ENCODE measurements at regions not wholly inside any gene's neighbourhood (a gene's known extent, or its start where the extent isn't known, plus 50 kb on each side); places are given as distances from the start of the nearest gene placed in this dataset.
"Not testable (repeated sequence)": the region's sequence is repeated elsewhere in the genome, so short reads cannot be mapped to it uniquely, and the experiment has no call there.

- not testable (repeated sequence) for DNase-seq
These were observed 140.9 kb upstream of the GOLGA6L4 start for GRCh38 chr15:84094720-84095119.

- not testable (repeated sequence) for DNase-seq
These were observed 138.5 kb upstream of the GOLGA6L4 start for GRCh38 chr15:84097053-84097452.

- DNase-seq = no peak
These were observed 137.0 kb upstream of the GOLGA6L4 start for GRCh38 chr15:84098604-84099003.

DNA sequence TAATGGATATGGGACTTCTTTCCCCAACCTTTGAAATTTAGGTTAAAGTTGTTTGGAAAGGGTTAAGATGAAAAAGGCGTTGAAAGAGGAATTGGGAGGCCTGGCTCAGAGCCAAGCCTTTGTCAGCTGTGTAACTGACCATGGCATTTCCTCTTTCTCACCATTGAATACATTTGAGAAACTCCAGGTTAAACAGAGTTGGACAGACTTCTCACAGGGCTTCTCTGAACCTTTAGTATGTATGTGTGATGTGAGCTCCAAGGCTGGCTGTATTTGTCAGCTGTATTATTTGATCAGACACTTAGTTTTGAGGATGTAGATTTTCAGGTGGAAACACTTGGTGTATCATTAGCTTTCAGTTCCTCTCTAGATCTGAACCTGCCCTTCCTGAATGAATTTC is 136.4 kb upstream of the GOLGA6L4 start:
- no peak for DNase-seq

DNA sequence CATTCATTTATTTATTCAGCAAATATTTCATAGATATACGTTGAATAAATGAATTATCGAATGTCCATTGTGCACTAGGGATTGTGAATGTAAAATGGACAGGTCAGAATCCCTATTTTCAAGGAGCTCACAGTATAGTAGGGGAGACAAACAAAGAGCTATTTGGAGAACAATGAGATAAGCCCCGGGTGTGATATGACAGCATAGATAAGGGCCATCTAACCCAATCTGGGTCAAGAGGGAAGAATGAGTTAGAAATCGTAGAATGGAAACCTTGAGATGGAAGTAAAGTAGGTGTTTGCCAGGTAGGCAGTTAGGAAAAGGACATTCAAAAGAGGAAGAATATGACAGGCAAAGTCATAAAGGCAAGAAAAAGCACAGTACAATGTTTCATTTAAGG is 132.2 kb upstream of the GOLGA6L4 start:
- DNase-seq = no peak

DNA sequence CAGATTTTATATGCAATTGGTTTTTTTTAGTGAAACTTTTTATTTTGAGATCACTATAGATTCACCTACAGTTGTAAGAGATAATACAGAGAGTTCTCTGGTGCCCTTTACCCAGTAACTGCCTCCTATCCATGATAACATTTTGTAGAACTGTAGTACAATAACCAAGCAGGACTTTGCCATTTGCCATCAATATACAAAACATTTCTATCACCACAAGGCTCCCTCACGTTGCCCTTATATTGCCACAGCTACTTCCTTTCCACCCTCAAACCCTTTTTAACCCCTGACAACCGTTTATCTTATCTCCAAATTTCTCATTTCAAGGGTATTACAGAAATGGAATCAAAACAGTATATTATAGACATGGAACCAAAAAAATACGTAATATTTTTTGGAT is 130.7 kb upstream of the GOLGA6L4 start:
- DNase-seq = no peak

GRCh38 chr15:84108728-84109127 is 126.8 kb upstream of the GOLGA6L4 start:
- no peak for DNase-seq

DNA sequence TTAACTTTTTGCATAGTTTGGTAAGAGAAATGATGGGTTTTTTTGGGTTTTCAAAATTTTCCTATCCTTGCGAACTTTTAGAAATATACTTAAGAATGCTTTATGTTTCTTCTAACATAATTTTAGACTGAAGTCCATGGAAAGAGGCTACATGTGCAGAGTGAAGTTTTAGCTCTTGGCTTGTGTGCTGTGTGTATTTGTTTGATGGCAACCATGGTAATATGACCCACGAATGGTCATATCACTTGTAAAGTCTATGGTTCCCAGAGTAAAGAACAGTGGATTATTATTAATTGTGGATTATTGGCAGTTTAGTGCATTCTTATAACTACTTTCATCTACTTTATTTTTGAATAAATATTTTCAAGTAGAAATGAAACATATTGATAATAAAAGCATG is 124.0 kb upstream of the GOLGA6L4 start:
- DNase-seq = no peak

DNA sequence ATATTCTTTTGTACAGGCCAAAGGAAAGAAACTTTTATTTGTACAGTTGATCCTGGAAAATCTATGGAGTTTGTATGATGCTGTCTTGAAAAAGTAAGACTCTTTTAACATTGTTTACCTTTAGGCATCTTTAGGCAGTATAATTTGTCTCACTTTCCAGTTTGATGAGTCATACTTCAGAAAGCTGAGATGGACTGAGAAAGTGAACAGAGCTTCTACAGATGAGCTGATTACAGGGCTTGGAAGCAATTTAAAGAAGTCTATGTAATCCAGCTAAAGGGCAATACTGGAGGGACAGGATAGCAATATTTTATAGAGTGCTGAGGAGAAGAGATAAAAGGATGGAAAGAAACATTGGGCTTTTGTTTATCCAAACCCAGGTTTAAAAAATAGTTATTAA is 123.5 kb upstream of the GOLGA6L4 start:
- no peak for DNase-seq

GRCh38 chr15:84113919-84114318 is 121.7 kb upstream of the GOLGA6L4 start:
- DNase-seq = no peak

GRCh38 chr15:84114680-84115079 is 120.9 kb upstream of the GOLGA6L4 start:
- DNase-seq = not testable (repeated sequence)

- DNase-seq = not testable (repeated sequence)
These were observed 116.2 kb upstream of the GOLGA6L4 start for GRCh38 chr15:84119351-84119750.

- DNase-seq = not testable (repeated sequence)
These were observed 114.7 kb upstream of the GOLGA6L4 start for GRCh38 chr15:84120903-84121302.

GRCh38 chr15:84128706-84129105 is 106.9 kb upstream of the GOLGA6L4 start:
- not testable (repeated sequence) for DNase-seq

DNA sequence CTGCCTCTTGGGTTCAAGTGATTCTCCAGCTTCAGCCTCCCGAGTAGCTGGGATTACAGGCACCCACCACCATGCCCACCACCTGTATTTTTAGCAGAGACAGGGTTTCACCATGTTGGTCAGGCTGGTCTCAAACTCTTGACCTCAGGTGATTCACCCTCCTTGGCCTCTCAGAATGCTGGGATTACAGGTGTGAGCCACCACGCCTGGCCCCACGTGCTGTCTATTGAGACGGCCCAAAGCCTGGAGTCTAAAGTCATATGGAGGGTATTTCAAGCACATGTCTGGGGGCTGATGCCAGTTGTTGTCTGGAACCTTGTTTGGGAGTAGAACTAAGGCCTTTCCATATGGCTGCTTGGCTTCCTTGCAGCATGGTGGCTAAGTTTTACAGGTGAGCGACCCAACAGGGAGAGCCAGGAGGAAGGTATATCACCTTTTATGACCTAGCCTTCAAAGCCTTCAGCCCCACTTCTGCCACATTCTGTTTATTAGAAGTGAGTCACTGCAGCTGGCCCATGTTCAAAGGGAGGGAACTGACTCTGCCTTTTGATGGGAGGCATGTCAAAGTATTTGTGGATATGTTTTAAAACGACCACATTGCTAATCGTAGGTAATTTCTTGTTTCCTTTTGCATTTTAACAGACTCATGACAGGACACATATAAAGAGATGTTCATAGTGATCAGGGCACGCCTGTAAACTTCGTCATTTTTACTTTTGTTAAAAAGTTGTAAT is 105.3 kb upstream of the GOLGA6L4 start:
- DNase-seq = not testable (repeated sequence)

DNA sequence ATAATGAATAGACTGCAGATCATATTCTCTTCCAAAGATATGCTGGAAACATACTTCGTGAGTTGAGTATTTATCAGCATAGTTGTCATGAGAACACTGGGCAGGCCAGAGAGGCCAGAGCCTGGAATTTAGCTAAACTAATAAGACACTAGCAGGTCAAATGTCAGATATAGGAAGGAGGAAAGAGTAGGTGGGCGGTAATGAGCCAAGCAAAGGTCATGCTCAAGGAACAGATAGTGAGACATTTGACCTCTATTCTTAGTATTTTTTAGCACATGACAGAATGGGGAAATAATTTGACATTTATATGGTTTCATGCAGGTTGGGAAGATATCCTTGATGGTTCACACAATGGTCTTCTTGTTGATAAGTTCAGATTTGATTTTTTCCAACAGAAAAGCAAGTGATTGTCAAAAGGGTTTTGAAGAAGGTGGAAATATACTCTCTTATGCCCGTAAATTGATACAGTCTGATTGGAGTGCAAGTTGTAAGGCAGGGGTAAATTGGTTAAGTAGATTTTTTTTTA is 99.6 kb upstream of the GOLGA6L4 start:
- DNase-seq = not testable (repeated sequence)

DNA sequence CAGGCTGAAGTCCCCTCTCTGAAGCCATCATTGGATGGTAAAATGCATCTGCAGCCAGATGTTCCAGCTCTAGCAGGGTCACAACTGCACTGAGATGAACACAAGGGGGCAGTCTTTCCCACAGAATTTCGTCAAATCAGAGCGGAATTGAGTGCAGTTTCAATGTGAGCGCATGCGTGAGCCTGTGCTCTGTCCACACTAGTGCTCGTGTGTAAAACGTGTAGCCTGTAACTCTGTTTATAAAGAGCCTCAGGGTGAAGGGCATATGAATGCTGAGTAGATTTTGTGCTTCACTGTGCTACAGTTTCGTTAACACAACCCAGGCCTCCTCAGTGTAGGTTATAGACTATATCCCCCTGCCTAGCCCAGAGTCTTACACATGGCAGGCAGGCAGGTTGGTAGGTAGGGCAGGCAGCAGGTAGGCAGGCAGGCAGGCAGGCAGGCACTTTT is 92.7 kb upstream of the GOLGA6L4 start:
- DNase-seq = peak; percentile 5

DNA sequence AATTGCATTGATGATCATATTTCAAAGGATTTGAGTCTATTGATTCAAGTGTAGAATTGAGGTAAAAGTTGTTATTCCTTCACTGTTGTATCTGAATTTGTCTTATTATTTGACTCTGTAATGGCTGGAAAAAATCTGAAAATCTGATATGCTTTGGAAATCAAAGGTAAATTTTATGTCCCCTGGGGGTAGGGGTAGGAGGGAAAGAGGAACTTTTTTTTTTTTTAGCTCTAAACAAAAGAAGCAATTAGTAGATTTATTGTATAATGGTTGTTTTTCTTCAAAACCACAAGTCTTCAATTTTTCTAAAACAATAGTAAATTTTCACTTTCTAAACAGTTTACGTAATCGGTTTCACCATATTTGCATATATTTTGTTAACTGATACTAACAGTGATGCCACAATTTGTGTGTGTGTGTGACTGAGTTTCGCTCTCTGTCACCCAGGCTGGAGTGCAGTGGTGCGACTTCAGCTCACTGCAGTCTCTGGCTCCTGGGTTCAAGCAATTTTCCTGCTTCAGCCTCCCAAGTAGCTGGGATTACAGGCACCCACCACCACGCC is 91.7 kb upstream of the GOLGA6L4 start:
- no peak for DNase-seq

- not testable (repeated sequence) for DNase-seq
These were observed 90.6 kb upstream of the GOLGA6L4 start for GRCh38 chr15:84144946-84145345.

DNA sequence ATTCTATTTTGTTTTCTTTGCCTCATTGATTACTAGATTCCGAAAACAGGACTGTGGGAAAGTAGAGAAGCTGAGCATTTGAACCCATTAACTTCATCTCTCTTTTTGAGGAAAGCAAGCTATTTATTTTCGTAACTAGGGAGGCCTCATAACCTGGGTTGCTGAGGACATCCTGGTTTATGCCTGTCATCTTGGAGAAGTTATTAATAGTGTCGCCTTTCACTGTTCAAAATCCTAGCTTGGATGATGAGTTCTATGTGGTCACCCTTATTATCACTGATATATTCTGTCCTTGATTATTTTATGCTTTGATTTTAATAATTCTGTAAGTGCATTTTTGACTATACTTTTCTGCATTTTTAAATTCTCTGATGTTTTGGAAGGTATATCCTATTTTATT is 89.3 kb upstream of the GOLGA6L4 start:
- DNase-seq = not testable (repeated sequence)

DNA sequence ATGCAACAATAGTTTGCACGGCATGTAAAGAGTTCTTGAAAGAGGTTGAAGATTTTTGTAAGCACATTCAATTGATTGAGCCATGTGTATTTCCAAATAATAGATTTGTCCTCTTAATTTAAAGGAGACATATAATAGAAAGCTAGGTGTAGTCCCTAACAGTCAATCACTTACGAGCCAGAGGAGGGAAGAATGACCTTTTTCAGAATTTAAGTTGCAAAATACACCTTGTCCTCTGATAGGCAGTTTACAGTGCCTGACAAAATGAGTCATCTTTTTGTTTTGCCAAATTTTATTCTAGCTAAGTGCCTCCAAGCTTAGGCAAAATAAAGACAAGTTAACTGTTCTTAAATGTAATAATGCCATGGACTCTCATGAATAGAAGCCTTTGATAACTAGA is 88.3 kb upstream of the GOLGA6L4 start:
- DNase-seq = not testable (repeated sequence)

GRCh38 chr15:84151205-84151931 is 84.2 kb upstream of the GOLGA6L4 start:
- DNase-seq = no peak

- DNase-seq = not testable (repeated sequence)
These were observed 83.1 kb upstream of the GOLGA6L4 start for GRCh38 chr15:84152381-84152979.
